MM.1S (cell line): ENCODE measurements at regions not wholly inside any gene's neighbourhood (a gene's known extent, or its start where the extent isn't known, plus 50 kb on each side); places are given as distances from the start of the nearest gene placed in this dataset.

Experiments
- DNase-seq: peaks from one replicate; pipeline ENCODE4 v3.0.0-alpha.2; 2015
- H2AFZ ChIP-seq: fragments of 300-600 bp; sonication (generic); 2 replicates; pipeline ENCODE4 v1.6.0; 2016; ENCODE audit warnings: antibody characterized with exemption, low read length
- H3F3A ChIP-seq: fragments of 300-600 bp; sonication (generic); 2 replicates; pipeline ENCODE4 v1.6.1; 2016; ENCODE audit warnings: mild to moderate bottlenecking, antibody characterized with exemption, low read length, moderate library complexity, mixed read lengths; ENCODE audit not compliant: insufficient read depth
- H3K27ac ChIP-seq: fragments of 300-600 bp; sonication (generic); 2 replicates; pipeline ENCODE4 v1.5.1; 2016; ENCODE audit warnings: mild to moderate bottlenecking, low read length
- H3K27me3 ChIP-seq: fragments of 300-600 bp; sonication (generic); replicated peaks from 2 replicates; pipeline ENCODE4 v1.6.0; 2016; ENCODE audit warnings: low read length; ENCODE audit not compliant: insufficient read depth
- H3K36me3 ChIP-seq: fragments of 300-600 bp; sonication (generic); replicated peaks from 2 replicates; pipeline ENCODE4 v1.6.1; 2016; ENCODE audit warnings: mild to moderate bottlenecking, low read length, mixed read lengths; ENCODE audit not compliant: insufficient read depth
- H3K4me1 ChIP-seq: fragments of 300-600 bp; sonication (generic); 2 replicates; pipeline ENCODE4 v1.6.1; 2016; ENCODE audit warnings: low read length, mixed read lengths
- H3K4me2 ChIP-seq: fragments of 300-600 bp; sonication (generic); 2 replicates; pipeline ENCODE4 v1.6.0; 2016; ENCODE audit warnings: low read depth, low read length
- H3K4me3 ChIP-seq: fragments of 300-600 bp; sonication (generic); 2 replicates; pipeline ENCODE4 v1.5.1; 2016; ENCODE audit warnings: low read length, mixed read lengths
- H3K79me2 ChIP-seq: fragments of 300-600 bp; sonication (generic); 2 replicates; pipeline ENCODE4 v1.6.1; 2016; ENCODE audit warnings: mixed run types, low read length, mixed read lengths
- H3K9ac ChIP-seq: fragments of 300-600 bp; sonication (generic); 2 replicates; pipeline ENCODE4 v1.6.1; 2016; ENCODE audit warnings: low read length, mixed read lengths
- H3K9me2 ChIP-seq: fragments of 300-600 bp; sonication (generic); replicated peaks from 2 replicates; pipeline ENCODE4 v1.6.1; 2016; ENCODE audit warnings: mild to moderate bottlenecking, low read length, mixed read lengths; ENCODE audit not compliant: insufficient read depth
- H3K9me3 ChIP-seq: fragments of 300-600 bp; sonication (generic); replicated peaks from 2 replicates; pipeline ENCODE4 v1.6.1; 2016; ENCODE audit warnings: mild to moderate bottlenecking, low read length, mixed read lengths; ENCODE audit not compliant: insufficient read depth
- H4K20me1 ChIP-seq: fragments of 300-600 bp; sonication (generic); 2 replicates; pipeline ENCODE4 v1.6.1; 2016; ENCODE audit warnings: mild to moderate bottlenecking, low read length, moderate library complexity, mixed read lengths; ENCODE audit not compliant: insufficient read depth
- CTCF ChIP-seq: fragments of 300-600 bp; sonication (generic); IDR thresholded peaks from 2 replicates; pipeline ENCODE4 v1.5.1; 2016; ENCODE audit warnings: antibody characterized with exemption, low read length, mixed read lengths
- EZH2 ChIP-seq: fragments of 300-600 bp; sonication (generic); optimal IDR thresholded peaks from 2 replicates; pipeline ENCODE3; 2017; ENCODE audit warnings: low read depth, mild to moderate bottlenecking, antibody characterized with exemption, low read length, mixed read lengths
- EZH2phosphoT487 ChIP-seq: fragments of 300-600 bp; sonication (generic); IDR thresholded peaks from 2 replicates; pipeline ENCODE4 v1.6.1; 2018; ENCODE audit warnings: antibody characterized with exemption, low read length

GRCh38 chr2:18244845-18245244, 315.6 kb downstream of the RDH14 start:
- H3K4me1 ChIP-seq, result no peaks in the 10 kb centered on the region
- H3K36me3 ChIP-seq, result no peaks in the 10 kb centered on the region
- H2AFZ ChIP-seq, result no peak overlapping the region
- H4K20me1 ChIP-seq, result no peaks in the 10 kb centered on the region
- H3K4me3 ChIP-seq, result no peak overlapping the region
- no peak for TF ChIP-seq EZH2phosphoT487
- TF ChIP-seq CTCF, result no peak
- no peak for TF ChIP-seq EZH2
- no peak for DNase-seq
- H3K9ac ChIP-seq, result no peak overlapping the region
- H3K9me2 ChIP-seq, result no peaks in the 10 kb centered on the region
- H3K27me3 ChIP-seq, result no peaks in the 10 kb centered on the region
- H3K79me2 ChIP-seq, result no peaks in the 10 kb centered on the region
- H3K27ac ChIP-seq, result no peak overlapping the region
- H3F3A ChIP-seq, result no peaks in the 10 kb centered on the region
- H3K4me2 ChIP-seq, result no peak overlapping the region
- no peaks in the 10 kb centered on the region for H3K9me3 ChIP-seq

- Histone ChIP-seq H3K9ac (no peak overlapping the region), H3F3A (no peaks in the 10 kb centered on the region), H3K4me3 (no peak overlapping the region), H3K9me3 (no peaks in the 10 kb centered on the region), H2AFZ (no peak overlapping the region), H3K4me2 (no peak overlapping the region), H3K27me3 (no peaks in the 10 kb centered on the region), H3K36me3 (no peaks in the 10 kb centered on the region), H3K4me1 (no peaks in the 10 kb centered on the region), H3K9me2 (no peaks in the 10 kb centered on the region), H3K27ac (no peak overlapping the region), H4K20me1 (no peaks in the 10 kb centered on the region), H3K79me2 (no peaks in the 10 kb centered on the region)
- DNase-seq, result no peak
- TF ChIP-seq EZH2phosphoT487, result no peak
- no peak for TF ChIP-seq EZH2
- TF ChIP-seq CTCF, result no peak
Observed at GRCh38 chr2:18243816-18244215, 316.6 kb downstream of the RDH14 start.

GRCh38 chr2:18242716-18243115, 317.7 kb downstream of the RDH14 start:
- Histone ChIP-seq H3K4me3 (no peak overlapping the region), H3K4me2 (no peak overlapping the region), H3K79me2 (no peaks in the 10 kb centered on the region), H3K9me3 (no peaks in the 10 kb centered on the region), H3K27ac (no peak overlapping the region), H3K36me3 (no peaks in the 10 kb centered on the region), H3K4me1 (no peaks in the 10 kb centered on the region), H3F3A (no peaks in the 10 kb centered on the region), H3K9ac (no peak overlapping the region), H3K27me3 (no peaks in the 10 kb centered on the region), H3K9me2 (no peaks in the 10 kb centered on the region), H4K20me1 (no peaks in the 10 kb centered on the region), H2AFZ (no peak overlapping the region)
- DNase-seq, result no peak
- TF ChIP-seq CTCF, result no peak
- TF ChIP-seq EZH2phosphoT487, result no peak
- TF ChIP-seq EZH2, result no peak

- H3K9me2 ChIP-seq, result no peaks in the 10 kb centered on the region
- H3K9ac ChIP-seq, result no peak overlapping the region
- no peak overlapping the region for H3K4me2 ChIP-seq
- TF ChIP-seq EZH2phosphoT487, result no peak
- no peak for TF ChIP-seq EZH2
- no peak for TF ChIP-seq CTCF
- no peak overlapping the region for H3K27ac ChIP-seq
- no peaks in the 10 kb centered on the region for H4K20me1 ChIP-seq
- no peak overlapping the region for H2AFZ ChIP-seq
- no peaks in the 10 kb centered on the region for H3K79me2 ChIP-seq
- no peaks in the 10 kb centered on the region for H3K4me1 ChIP-seq
- no peaks in the 10 kb centered on the region for H3F3A ChIP-seq
- H3K9me3 ChIP-seq, result no peaks in the 10 kb centered on the region
- no peak overlapping the region for H3K4me3 ChIP-seq
- no peaks in the 10 kb centered on the region for H3K36me3 ChIP-seq
- H3K27me3 ChIP-seq, result no peaks in the 10 kb centered on the region
- DNase-seq, result no peak
Observed at GRCh38 chr2:18238209-18238608, 322.2 kb downstream of the RDH14 start.
